Adrenal gland (tissue), 9 donors: ENCODE measurements at regions not wholly inside any gene's neighbourhood (a gene's known extent, or its start where the extent isn't known, plus 50 kb on each side); places are given as distances from the start of the nearest gene placed in this dataset.

ENCODE experiments used
- DNase-seq, 7 donors: peaks; one replicate each; pipeline ENCODE4 v3.0.0-alpha.2; 2019 to 2020
- H3K27ac ChIP-seq, 5 donors: fragments of 200-600 bp; sonication (generic) in 4 of 5; 1 replicate in 3 of 5; 2 replicates in 2 of 5; pipeline versions ENCODE4 v1.5.1 to v1.8.0; 2016 to 2020; ENCODE audit warnings: mild to moderate bottlenecking in 1 of 5
- H3K27me3 ChIP-seq: fragments of 200-600 bp; 2 replicates; pipeline ENCODE4 v1.8.0; 2021
- H3K36me3 ChIP-seq, 2 donors: fragments of 200-600 bp; replicated peaks in 1 of 2; 1 replicate in 1 of 2; 2 replicates in 1 of 2; pipeline versions ENCODE4 v1.5.1 to v1.8.0; 2018 to 2022
- H3K4me1 ChIP-seq, 2 donors: fragments of 200-600 bp; replicated peaks in 1 of 2; 1 replicate in 1 of 2; 2 replicates in 1 of 2; pipeline versions ENCODE4 v1.5.1 to v1.8.0; 2018 to 2021
- H3K4me3 ChIP-seq, 4 donors: fragments of 200-600 bp; sonication (generic) in 3 of 4; one replicate each; pipeline ENCODE4 v1.5.1; 2016 to 2018
- H3K9me3 ChIP-seq, 3 donors: fragments of 200-600 bp; sonication (generic) in 1 of 3; replicated peaks in 1 of 3; 1 replicate in 2 of 3; 2 replicates in 1 of 3; pipeline versions ENCODE4 v1.5.1 to v1.8.0; 2016 to 2021
- CTCF ChIP-seq, 6 experiments: fragments of 450-650 bp in 4 of 6; fragments of 200-600 bp in 2 of 6; sonication (generic) in 1 of 6; IDR thresholded peaks; 1 replicate in 5 of 6; 2 replicates in 1 of 6; pipeline versions ENCODE4 v1.5.1 to v1.8.0; 2016 to 2021; ENCODE audit warnings: antibody characterized with exemption in 6 of 6, mild to moderate bottlenecking in 2 of 6, moderate library complexity in 1 of 6
- POLR2A ChIP-seq, 2 donors: fragments of 450-650 bp; IDR thresholded peaks; one replicate each; pipeline ENCODE4 v1.6.1; 2017; ENCODE audit warnings: antibody characterized with exemption in 2 of 2, mild to moderate bottlenecking in 2 of 2, moderate library complexity in 1 of 2
- WGBS, 4 donors: extraction: QIAGEN DNeasy Blood & Tissue Kit in 2 of 4; methylation state at CpG; one replicate each; pipeline versions ENCODE4 v1.1.5 to v1.1.7; 2013 to 2017; 5-methylcytosine and 5-hydroxymethylcytosine counted together
- intact Hi-C, 2 donors: fragments of 100-400 bp; cut with DNase I; formaldehyde crosslinking; loops; one replicate each; pipeline versions ENCODE4 v1.14.1 to v1.15.0; 2022 to 2023
- donor health status: healthy with polysubstance abuse.
- donor health status: Bipolar disorder and iron deficiency.
- donor health status: DM: yes; HTN: yes; CAD: no.
- donor health status: DM: no; HTN: no; CAD: no.
- donor health status: DM: no; HTN: no; CAD: no.

- H3K4me1 ChIP-seq, result no peaks in the 10 kb centered on the region
- WGBS, 4 donors, result 82 to 95% (median 93%) methylated on average over 1 of the region's 1 CpG
- H3K27ac ChIP-seq, result no peak overlapping the region
- no peak overlapping the region for H3K4me3 ChIP-seq
- no peaks in the 10 kb centered on the region for H3K36me3 ChIP-seq
- DNase-seq, result no peak
- H3K9me3 ChIP-seq, result no peaks in the 10 kb centered on the region
- TF ChIP-seq CTCF (IDR thresholded peaks at IDR 0.05) (no peak), POLR2A (IDR thresholded peaks at IDR 0.05) (no peak)
- intact Hi-C loops, result no loop called here
- no peaks in the 10 kb centered on the region for H3K27me3 ChIP-seq
Observed at GRCh38 chr7:133202942-133203341, 49.9 kb upstream of the EXOC4 start.
